HUES64 (cell line): ENCODE measurements at regions not wholly inside any gene's neighbourhood (a gene's known extent, or its start where the extent isn't known, plus 50 kb on each side); places are given as distances from the start of the nearest gene placed in this dataset.
"Not testable (repeated sequence)": the region's sequence is repeated elsewhere in the genome, so short reads cannot be mapped to it uniquely, and the experiment has no call there.

ENCODE experiments used
- H3K27ac ChIP-seq: 2 replicates; pipeline ENCODE4 v1.7.0; 2013; ENCODE audit warnings: low read depth, low read length, inconsistent platforms
- H3K27me3 ChIP-seq: 2 replicates; pipeline ENCODE4 v1.6.1; 2013; ENCODE audit warnings: mild to moderate bottlenecking, low read length; ENCODE audit not compliant: insufficient read depth
- H3K36me3 ChIP-seq: 2 replicates; pipeline ENCODE4 v1.6.1; 2013; ENCODE audit warnings: mild to moderate bottlenecking, low read length; ENCODE audit not compliant: insufficient read depth
- H3K4me1 ChIP-seq: 2 replicates; pipeline ENCODE4 v1.6.1; 2013; ENCODE audit warnings: mild to moderate bottlenecking, low read length, moderate library complexity; ENCODE audit not compliant: insufficient read depth
- H3K4me3 ChIP-seq: 2 replicates; pipeline ENCODE4 v1.5.1; 2013; ENCODE audit warnings: mild to moderate bottlenecking, low read length, moderate library complexity
- H3K9ac ChIP-seq: 2 replicates; pipeline ENCODE4 v1.6.1; 2013; ENCODE audit warnings: mild to moderate bottlenecking, low read depth, low read length
- H3K9me3 ChIP-seq: 2 replicates; pipeline ENCODE4 v1.6.1; 2013; ENCODE audit warnings: low read depth, low read length; ENCODE audit not compliant: insufficient read depth
- WGBS: fragments of 150-250, 120-280 bp; methylation state at CpG from one replicate; pipeline ENCODE4 v1.1.7; 2013; ENCODE audit warnings: missing lambda C conversion rate; 5-methylcytosine and 5-hydroxymethylcytosine counted together

DNA sequence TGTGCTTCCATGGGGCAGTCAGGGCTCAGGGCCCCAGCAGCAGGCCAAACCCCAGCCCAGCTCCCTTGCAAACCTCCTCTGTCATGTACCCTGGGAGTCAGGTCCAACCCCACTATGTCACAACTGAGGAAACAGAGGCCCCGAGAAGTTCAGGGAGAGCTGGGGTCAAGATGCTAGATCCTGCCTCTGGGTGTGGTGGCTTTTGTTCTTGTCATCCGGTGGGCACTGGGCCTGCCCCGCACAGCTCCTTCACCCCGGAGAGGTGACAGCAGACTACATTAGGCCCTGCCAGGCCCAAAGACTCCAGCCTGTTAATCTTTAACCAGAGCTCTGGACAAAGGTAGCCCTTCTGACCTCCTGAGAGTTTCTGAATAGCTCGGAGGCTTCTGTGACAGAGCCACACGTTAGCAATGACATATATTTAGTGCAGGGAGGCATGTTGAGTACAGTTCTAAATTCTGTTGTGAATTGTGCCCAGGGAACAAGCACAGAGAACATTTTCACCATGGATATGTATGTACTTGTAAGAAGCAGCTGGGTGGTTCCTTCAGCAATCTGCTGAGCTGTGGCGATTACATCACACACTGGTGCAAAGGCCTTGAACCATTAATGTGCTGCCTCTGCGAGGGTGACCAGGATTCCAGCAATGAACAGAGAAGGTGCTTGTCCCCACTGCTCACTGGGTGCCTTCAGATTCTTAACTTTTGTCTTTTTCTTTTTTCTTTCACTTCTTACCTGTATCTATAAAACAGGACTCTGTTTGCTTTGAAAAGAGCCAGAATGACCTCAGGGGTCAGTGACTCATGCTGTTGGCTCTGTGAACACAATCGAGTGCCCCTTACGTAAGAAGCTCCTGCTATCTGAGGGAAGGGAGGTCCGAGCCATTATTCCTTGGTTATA, 102.8 kb downstream of the RHOU start:
- Histone ChIP-seq H3K4me1 (peaks cover 9% of the 10 kb centered on the region; the same call in 1 of the 2 replicates), H3K36me3 (no peaks in the 10 kb centered on the region), H3K9ac (no peak overlapping the region; the same call in 1 of the 2 replicates), H3K27me3 (no peaks in the 10 kb centered on the region), H3K4me3 (no peak overlapping the region), H3K9me3 (peaks cover 7% of the 10 kb centered on the region), H3K27ac (peak overlapping the region; percentile 31; the same call in 1 of the 2 replicates)
- WGBS: 81% methylated on average over 11 of the region's 11 CpGs

DNA sequence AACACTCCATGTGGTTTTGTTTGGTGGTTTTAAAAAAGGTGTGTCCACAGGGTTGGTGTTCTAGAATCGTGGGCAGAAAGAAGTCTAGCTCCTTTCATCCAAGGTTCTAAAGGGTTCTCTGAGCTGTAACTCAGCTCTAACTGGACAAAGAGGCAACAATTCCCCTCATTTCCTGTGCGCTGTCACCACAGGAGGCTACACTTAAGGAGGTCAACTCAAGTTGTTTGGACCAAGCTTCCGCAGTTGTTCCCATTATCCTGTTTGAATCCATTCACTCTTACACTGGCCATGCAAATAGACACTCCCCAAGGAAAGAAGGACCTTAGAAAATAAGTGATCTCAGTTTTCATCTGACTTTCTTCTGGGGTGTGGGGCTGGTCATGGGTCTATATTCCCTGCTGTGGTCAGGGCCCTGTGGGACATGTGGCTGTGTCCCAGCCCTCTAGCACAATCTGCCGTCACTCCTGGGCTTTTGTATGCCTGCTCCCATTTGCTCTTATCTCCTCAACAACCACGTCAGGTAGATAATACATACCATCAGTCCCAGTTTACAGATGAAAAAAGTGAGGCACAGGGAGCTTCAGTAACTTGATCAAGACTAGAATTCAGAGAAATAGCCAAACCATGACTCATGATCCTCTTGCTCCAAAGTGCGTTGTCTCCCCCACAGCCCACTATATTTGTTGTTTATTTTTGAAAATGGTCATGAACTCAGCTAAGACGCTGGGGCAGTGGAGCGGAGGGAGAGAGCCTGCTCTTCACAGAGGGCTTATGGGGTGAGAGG, 103.6 kb downstream of the RHOU start:
- Histone ChIP-seq H3K36me3 (no peaks in the 10 kb centered on the region), H3K27ac (no peak overlapping the region; the same call in 1 of the 2 replicates), H3K4me1 (peaks cover 9% of the 10 kb centered on the region; the same call in 1 of the 2 replicates), H3K27me3 (no peaks in the 10 kb centered on the region), H3K9me3 (peaks cover 13% of the 10 kb centered on the region), H3K4me3 (no peak overlapping the region), H3K9ac (no peak overlapping the region)
- 87% methylated on average over 7 of the region's 8 CpGs for WGBS

DNA sequence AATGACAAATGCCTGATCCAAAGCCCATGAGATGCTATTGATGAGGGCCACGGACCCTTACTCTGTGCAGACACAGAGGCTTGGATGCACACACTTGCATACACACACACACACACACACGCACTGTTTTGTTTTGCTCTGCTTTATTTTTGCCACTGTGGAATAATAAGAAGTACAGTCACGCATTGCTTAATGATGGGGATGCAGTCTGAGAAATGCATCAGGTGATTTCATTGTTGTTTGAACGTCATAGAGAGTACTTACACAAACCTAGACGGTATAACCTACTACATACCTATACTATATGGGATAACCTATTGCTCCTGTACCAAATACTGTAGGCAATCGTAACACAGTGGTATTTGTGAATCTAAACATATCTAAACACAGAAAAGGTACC, 104.4 kb downstream of the RHOU start:
- H3K27me3 ChIP-seq: no peaks in the 10 kb centered on the region
- H3K9ac ChIP-seq: no peak overlapping the region
- WGBS: 100% methylated on average over 4 of the region's 6 CpGs

DNA sequence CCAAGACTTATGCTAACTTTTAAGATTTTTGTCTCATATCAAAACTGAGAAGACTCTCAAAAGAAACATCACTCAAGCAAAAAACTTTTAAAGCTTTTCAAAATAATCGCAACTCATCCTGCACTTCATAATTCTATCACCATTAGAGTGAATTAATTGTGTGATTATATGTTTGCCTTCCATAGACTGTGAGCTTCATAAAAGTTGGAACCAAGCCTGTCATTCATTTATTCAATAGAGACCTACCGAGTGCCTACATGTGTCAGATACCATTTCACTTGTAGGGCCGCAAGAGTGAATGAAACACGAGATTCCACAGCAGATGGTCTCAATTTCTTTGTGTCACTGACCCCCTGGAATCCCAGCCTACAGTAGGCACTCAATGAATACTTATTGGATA, 106.4 kb downstream of the RHOU start:
- 93% methylated on average over 4 of the region's 4 CpGs for WGBS
- H3K4me3 ChIP-seq: no peak overlapping the region
- no peak overlapping the region for H3K27ac ChIP-seq
- peaks cover 9% of the 10 kb centered on the region; the same call in 1 of the 2 replicates for H3K4me1 ChIP-seq
- no peaks in the 10 kb centered on the region for H3K36me3 ChIP-seq
- H3K9me3 ChIP-seq: peaks cover 16% of the 10 kb centered on the region
- H3K27me3 ChIP-seq: no peaks in the 10 kb centered on the region
- H3K9ac ChIP-seq: no peak overlapping the region

More for the DNA sequence above, 104.4 kb downstream of the RHOU start:
- no peaks in the 10 kb centered on the region for H3K36me3 ChIP-seq
- H3K27ac ChIP-seq: no peak overlapping the region
- H3K4me3 ChIP-seq: no peak overlapping the region
- H3K9me3 ChIP-seq: peaks cover 16% of the 10 kb centered on the region
- peaks cover 9% of the 10 kb centered on the region; the same call in 1 of the 2 replicates for H3K4me1 ChIP-seq

DNA sequence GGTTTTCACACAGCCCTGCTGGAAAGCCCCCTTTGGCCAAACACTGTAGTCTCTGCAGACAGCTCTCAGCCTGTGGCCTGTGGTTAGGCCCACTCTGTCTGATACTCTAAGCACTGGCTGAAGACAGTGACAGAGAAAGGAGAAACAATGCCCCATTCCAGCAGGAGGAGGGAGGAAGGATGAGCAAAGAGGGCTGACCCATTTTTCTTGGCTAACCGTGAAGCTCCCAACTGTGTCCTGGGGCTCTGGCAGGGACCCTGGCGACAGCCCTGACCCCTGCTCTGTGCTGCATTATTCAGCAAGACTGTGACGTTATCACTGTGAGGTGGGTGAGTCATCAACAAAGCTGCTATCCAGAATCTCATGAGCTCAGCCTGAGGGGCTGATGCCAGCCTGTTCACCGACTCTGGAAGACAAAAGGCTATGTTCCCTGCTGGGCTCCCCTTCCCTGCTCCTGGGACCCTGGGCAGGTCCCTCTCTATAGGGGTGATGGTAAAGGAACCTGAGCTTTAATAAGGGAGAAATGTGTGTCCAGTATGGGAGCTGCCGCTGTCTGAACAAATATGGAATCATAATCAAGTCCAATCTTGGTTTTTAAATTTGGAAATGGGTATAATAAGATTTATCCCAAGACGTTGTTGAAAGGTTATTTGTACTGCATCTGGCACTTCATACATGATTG, 107.0 kb downstream of the RHOU start:
- WGBS: 75% methylated on average over 6 of the region's 6 CpGs
- H3K4me1 ChIP-seq: peaks cover 9% of the 10 kb centered on the region; the same call in 1 of the 2 replicates
- H3K36me3 ChIP-seq: no peaks in the 10 kb centered on the region
- H3K27ac ChIP-seq: no peak overlapping the region
- no peak overlapping the region for H3K4me3 ChIP-seq
- no peak overlapping the region for H3K9ac ChIP-seq
- no peaks in the 10 kb centered on the region for H3K27me3 ChIP-seq
- peaks cover 16% of the 10 kb centered on the region for H3K9me3 ChIP-seq

DNA sequence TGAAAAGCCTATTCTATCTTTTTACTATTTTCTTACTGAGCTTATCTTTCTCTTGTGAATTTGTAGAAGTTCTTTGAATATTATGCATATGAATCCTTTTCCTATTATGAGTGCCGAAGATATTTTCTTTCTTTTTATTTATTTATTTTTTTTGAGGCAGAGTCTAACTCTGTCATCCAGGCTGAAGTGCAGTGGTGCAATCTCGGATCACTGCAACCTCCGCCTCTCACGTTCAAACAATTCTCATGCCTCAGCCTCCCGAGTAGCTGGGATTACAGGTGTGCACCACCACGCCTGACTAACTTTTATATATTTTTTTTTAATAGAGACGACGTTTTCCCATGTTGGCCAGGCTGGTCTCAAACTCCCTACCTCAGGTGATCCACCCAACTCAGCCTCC, 109.8 kb downstream of the RHOU start:
- WGBS: 92% methylated on average over 7 of the region's 8 CpGs
- Histone ChIP-seq H3K9me3 (peaks cover 21% of the 10 kb centered on the region), H3K27me3 (no peaks in the 10 kb centered on the region), H3K27ac (no peak overlapping the region), H3K4me1 (peaks cover 11% of the 10 kb centered on the region), H3K4me3 (no peak overlapping the region), H3K36me3 (no peaks in the 10 kb centered on the region), H3K9ac (no peak overlapping the region)

DNA sequence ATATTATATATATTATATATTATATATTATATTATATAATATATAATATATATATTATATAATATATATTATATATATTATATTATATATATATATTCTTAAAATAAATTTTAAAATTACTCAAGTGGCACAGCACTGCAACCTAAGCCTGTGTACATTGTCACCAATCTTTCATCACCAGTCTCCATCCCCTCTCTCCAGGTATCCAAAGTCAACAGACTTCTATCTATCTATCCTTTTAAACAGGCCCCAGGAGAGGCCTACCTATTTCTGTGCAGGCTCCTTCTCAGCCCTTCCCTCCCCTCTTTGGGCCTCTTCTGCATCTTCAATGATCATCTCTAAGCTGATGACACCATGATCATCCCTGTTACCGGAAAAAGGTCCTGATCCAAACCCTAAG, 111.7 kb downstream of the RHOU start:
- Histone ChIP-seq H3K27ac (no peak overlapping the region), H3K4me3 (no peak overlapping the region), H3K9me3 (peaks cover 34% of the 10 kb centered on the region), H3K36me3 (no peaks in the 10 kb centered on the region), H3K9ac (no peak overlapping the region), H3K27me3 (no peaks in the 10 kb centered on the region), H3K4me1 (peaks cover 11% of the 10 kb centered on the region)
- WGBS: 95% methylated on average over 1 of the region's 1 CpG

DNA sequence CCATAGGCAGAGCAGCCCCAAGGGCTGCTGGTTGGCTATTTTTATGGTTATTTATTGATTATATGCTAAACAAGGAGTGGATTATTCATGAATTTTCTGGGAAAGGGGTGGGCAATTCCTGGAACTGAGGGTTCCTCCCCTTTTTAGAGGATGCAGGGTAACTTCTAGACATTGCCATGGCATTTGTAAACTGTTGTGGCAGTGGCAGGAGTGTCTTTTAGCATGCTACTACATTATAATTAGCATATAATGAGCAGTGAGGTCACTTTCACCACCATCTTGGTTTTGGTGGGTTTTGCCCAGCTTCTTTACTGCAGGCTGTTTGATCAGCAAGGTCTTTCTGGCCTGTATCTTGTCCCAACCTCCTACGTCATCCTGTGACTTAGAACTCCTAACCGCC, 112.2 kb downstream of the RHOU start:
- Histone ChIP-seq H3K9me3 (peaks cover 32% of the 10 kb centered on the region), H3K4me1 (peaks cover 11% of the 10 kb centered on the region)
- not testable (repeated sequence) for H3K4me3 ChIP-seq, H3K9ac ChIP-seq, H3K27ac ChIP-seq, H3K27me3 ChIP-seq, H3K36me3 ChIP-seq
- WGBS: 94% methylated on average over 2 of the region's 2 CpGs

DNA sequence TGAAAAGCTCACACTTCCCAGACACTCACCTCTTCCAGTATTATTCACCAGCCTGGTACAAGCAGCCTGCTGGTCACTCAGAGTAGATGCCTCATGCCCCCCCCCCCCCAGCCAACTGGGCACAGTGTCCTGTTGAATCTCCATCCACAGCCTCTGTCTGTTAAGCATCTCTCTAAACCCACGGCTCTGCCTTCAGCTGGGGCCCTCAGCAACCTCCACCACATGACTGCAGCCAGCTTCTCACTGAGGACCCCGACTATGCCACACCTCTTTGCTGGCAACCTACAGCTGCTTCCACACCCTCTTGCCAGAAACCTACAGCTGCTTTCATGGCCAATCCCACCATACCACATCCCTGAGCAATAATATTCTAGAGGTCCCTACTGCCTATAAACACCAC, 113.1 kb downstream of the RHOU start:
- H3K27me3 ChIP-seq: no peaks in the 10 kb centered on the region
- 85% methylated on average over 2 of the region's 2 CpGs for WGBS
- no peak overlapping the region for H3K4me3 ChIP-seq
- H3K9me3 ChIP-seq: peaks cover 24% of the 10 kb centered on the region
- H3K36me3 ChIP-seq: no peaks in the 10 kb centered on the region
- H3K27ac ChIP-seq: no peak overlapping the region
- H3K4me1 ChIP-seq: peaks cover 16% of the 10 kb centered on the region
- H3K9ac ChIP-seq: no peak overlapping the region

DNA sequence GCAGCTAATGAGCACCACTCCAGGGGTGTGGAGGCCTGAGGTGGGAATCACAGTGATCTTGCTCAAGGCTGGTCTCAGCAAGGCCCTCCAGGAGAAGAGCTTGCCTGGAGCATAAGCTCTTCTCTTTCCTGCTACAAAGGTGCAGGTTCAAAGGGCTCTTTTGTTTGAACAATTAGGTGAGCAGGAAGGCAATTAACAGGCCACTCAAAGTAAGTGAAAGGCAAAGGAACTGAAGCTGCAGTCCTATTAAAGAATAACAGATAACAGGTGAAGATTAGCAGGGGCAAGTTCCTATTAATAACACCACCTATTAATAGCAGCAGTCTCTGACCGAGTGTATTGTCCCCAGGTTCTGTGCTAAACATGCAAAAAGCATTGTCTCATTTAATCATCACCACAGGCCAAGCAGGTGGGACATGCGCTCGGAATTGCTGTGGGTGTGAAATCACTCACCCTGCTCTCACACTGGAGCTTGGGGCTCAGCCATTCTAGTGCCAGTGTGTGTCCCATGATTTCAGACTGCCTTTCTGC, 113.8 kb downstream of the RHOU start:
- WGBS: 84% methylated on average over 3 of the region's 3 CpGs
- no peaks in the 10 kb centered on the region for H3K27me3 ChIP-seq
- H3K9me3 ChIP-seq: peaks cover 20% of the 10 kb centered on the region; the same call in 1 of the 2 replicates
- H3K27ac ChIP-seq: no peak overlapping the region
- H3K4me1 ChIP-seq: peaks cover 22% of the 10 kb centered on the region
- no peak overlapping the region for H3K4me3 ChIP-seq
- H3K9ac ChIP-seq: no peak overlapping the region
- H3K36me3 ChIP-seq: no peaks in the 10 kb centered on the region
